GM18498 (cell line): ENCODE measurements at regions not wholly inside any gene's neighbourhood (a gene's known extent, or its start where the extent isn't known, plus 50 kb on each side); places are given as distances from the start of the nearest gene placed in this dataset.
"Not testable (repeated sequence)": the region's sequence is repeated elsewhere in the genome, so short reads cannot be mapped to it uniquely, and the experiment has no call there.

Experiments
- ATAC-seq: cut with Tn5 transposase; IDR thresholded peaks from one replicate; pipeline ENCODE4 v1.9.1; 2021; ENCODE audit warnings: mild to moderate bottlenecking, moderate library complexity; ENCODE audit not compliant: unreplicated experiment

DNA sequence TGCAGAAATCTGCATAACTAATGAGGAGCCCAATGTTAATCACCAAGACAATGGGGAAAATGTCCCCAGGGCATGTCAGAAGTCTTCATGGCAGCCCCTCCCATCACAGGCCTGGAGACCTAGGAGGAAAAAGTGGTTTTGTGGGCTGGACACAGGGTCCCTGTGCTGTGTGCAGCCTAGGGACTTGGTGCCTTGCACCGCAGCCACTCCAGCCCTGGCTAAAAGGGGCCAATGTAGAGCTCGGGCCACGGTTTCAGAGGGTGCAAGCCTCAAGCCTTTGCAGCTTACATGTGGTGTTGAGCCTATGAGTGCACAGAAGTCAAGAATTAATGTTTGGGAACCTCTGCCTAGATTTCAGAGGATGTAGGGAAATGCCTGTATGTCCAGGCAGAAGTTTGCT is 474.3 kb upstream of the ADGRB3 start:
- ATAC-seq: not testable (repeated sequence)

DNA sequence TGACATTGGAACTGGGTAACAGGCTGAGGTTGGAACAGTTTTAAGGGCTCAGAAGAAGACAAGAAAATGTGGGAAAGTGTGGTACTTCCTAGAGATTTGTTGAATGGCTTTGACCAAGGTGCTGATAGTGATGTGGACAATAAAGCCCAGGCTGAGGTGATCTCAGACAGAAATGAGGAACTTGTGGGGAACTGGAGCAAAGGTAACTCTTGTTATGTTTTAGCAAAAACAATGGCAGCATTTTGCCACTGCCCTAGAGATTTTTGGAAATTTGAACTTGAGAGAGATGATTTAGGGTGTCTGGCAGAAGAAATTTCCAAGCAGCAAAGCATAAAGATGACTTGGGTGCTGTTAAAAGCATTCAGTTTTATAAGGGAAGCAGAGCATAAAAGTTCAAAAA is 474.7 kb upstream of the ADGRB3 start:
- no peak for ATAC-seq

DNA sequence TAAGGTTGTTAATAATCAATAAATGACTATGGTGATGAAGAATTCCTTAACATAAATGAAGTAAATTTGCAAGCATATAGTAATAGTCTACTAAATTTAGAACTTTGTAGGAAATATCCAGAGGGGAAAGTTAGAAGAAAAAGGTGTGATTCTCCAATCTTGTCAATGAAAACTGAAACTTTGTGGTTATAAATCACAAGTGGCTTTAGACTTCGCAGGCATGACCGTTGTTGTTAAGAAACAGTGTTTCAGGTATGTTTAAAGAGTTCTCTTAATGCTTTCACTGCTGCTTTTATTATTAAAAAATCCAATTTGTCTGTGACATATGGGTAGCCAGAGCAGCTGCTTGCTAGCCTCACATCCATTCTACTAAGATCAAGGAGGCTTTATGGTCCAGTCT is 475.6 kb upstream of the ADGRB3 start:
- no peak for ATAC-seq

DNA sequence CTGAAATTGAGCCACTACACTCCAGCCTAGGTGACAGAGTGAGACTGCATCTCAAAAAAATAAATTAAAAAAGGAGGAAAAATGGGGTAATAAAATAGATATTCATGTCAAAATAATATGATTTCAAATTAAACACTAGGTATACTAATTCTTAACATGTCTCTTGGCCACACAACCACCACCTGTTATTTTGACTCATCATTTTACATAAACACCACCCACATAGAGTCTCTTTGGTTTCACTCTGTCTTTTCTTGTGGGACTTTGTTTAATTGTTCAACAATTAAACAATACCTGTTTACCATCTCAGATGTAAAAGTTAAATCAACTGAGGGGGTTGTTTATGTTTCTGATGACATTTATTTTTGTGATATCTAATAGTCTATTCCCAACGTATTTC is 476.8 kb upstream of the ADGRB3 start:
- peak; percentile 75 for ATAC-seq

DNA sequence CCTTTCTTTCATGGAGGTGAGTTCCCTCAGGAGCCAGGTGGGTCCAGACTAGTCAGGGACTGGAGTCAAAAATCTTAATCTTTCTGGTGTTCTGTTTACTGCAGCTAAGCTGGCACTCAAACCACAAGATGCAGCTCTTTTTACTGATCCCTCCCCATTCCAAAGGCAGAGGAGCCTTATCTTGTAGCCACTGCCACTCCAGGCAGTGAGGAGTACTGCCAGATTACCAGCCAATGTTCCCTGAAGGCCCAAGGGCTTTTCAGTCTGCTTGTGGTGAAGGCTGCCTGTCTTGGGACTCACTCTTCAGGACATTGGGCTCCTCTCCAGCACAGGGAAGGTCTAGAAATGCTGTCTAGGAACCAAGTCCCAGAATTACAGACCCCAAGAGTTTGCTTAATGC is 490.4 kb upstream of the ADGRB3 start:
- ATAC-seq: no peak

DNA sequence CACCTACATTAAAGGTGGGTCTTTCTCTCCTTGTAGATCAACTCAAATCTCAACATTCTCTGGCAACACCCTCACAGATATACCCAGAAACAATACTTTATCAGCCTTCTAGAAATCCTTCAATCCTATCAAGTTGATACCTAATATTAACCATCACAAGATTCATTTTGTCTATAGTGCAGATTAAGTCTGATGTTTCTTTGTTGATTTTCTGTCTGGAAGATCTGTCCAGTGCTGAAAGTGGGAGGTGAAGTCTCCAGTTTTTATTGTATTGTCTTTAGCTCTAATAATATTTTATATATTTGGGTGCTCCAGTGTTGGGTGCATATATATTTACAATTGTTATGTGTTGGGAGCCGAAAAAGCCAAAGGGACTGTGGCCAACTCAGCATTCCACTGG is 493.9 kb upstream of the ADGRB3 start:
- no peak for ATAC-seq

DNA sequence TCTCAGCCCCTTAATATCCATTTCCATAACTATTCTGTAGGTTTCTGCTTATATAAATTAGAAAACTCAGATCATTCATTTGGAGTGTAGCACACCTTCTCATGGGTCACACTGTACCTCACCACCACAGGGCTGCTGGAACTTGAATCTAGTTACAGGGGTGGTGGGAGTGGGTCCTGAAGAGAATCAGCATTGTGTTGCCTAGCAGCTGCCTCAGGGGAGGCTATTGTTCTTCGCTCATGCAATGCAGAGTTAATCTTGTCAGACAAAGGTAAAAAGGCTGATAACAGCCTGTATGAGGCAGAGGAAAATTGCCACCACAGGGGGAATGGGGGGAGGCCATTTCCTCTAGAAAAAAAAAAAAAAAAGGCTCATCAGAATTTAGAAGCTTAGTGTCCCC is 496.0 kb upstream of the ADGRB3 start:
- no peak for ATAC-seq

DNA sequence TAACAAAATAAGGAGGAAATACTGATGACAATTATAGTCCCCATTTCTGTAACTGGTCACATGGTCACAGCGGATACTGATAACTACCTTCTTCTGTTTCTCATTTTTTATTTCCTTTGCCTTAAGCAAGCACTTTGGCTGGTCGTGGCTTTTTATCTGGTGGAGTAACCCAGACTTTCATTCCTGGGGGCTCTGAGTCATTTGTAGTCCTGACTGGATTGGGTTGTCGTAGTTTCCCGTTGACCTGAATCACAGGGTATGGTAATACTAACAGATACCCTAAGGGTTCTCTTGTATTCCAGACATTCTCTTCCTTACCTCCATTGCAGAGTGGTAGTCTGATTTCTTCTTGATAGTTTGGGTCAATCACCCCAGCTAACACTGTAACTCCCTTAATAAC is 500.3 kb upstream of the ADGRB3 start:
- ATAC-seq: no peak

DNA sequence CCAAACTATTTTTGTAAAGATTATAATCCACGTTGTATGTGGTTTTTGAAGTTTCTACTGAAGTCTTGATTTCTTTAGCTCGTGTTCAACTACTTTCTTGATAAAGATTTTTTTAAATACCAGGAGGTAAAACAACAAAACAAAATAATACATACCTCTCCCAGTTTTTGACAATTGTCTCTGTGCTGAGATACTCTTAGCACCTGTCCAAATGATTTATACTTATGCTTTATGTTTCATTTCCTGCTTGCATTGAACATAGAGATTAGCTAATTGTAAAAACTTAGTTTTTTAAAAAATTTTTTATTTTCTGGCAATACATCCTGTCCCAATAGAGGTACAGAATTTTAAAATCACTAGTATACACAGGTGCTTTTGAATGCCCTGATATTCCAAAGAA is 506.9 kb upstream of the ADGRB3 start:
- no peak for ATAC-seq

DNA sequence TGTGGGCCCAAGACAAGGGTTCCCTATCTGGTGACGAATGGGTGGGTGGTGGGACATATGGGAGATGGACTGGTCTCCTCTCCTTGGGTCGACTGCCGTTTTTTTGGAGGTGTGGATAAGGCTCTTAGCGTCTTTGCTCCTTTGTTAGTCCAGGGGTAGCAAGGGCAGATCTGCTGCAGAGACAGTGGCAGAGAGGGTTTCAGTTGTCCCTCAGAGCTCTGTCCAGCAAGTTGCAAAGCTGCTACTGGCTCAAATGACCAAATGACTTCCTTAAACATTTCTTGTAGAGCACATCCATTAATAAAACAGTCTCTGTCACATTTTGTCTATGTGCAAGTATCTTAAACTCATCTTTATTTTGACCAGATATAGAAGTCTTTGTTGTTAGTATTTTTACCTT is 508.0 kb upstream of the ADGRB3 start:
- ATAC-seq: no peak

DNA sequence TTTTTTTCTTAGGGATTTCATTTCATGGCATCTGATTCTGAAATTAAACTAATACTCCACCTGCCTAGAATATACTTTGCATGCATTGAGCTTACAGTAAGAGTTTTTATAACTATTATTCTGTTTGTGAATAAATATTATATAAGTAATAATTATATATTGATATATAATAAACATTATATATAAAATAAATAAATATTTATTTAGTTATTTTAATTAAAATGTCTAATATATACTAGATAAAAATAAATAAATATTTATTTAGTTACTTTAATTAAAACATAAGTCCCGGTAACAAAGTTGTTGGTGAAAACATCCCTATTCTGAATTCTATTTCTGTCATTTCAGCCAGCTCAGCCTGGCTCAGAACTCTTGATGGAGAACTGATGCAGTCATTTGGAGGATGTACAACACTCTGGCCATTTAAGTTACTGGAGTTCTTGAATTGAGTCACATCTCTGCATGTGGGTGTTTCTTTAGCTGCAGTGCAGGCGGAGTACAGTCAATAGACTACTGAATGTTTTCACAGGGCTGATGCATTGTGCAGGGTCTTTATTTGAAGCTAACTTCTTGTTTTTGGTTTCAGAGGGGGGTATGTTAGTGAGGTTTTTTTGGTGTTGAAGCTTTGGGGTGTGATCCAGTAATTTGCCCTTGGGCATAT is 508.9 kb upstream of the ADGRB3 start:
- peak; percentile 86 for ATAC-seq

DNA sequence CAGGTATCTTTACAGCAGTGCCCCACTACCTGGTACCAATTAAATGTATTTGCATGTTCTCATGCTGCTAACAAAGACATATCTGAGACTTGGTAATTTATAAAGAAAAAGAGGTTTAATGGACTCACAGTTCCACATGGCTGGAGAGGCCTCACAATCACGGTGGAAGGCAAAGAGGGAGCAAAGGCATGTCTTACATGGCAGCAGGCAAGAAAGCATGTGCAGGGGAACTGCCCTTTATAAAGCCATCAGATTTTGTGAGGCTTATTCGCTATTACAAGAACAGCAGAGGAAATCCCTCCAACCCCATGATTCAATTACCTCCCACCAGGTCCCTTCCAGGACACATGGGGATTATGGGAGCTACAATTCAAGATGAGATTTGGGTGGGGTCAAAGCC is 512.1 kb upstream of the ADGRB3 start:
- ATAC-seq: not testable (repeated sequence)

DNA sequence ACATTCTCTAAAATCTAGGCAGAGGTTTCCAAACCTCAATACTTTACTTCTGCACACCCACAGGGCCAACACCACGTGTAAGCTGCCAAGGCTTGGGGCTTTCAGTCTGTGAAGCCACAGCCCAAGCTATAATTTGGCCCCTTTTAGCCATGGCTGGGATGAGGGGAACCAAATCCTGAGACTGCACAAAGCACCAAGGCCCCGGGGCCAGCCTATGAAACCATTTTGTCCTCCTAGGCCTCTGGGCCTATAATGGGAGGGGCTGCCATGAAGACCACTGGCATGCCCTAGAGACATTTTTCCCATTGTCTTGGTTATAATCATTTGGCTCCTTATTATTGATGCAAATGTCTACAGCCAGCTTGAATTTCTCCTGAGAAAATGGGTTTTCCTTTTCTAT is 513.0 kb upstream of the ADGRB3 start:
- no peak for ATAC-seq

DNA sequence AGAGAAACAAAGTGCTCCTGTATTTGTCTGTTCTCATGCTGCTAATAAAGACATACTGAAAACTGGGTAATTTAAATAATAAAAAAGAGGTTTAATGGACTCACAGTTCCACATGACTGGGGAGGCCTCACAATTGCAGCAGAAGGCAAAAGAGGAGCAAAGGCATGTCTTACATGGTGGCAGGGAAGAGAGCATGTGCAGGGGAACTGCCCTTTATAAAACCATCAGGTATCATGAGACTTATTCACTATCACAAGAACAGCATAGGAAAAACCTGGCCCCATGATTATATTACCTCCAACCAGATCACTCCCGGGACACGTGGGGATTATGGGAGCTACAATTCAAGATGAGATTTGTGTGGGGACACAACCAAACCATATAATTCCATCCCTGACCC is 514.1 kb upstream of the ADGRB3 start:
- ATAC-seq: not testable (repeated sequence)

DNA sequence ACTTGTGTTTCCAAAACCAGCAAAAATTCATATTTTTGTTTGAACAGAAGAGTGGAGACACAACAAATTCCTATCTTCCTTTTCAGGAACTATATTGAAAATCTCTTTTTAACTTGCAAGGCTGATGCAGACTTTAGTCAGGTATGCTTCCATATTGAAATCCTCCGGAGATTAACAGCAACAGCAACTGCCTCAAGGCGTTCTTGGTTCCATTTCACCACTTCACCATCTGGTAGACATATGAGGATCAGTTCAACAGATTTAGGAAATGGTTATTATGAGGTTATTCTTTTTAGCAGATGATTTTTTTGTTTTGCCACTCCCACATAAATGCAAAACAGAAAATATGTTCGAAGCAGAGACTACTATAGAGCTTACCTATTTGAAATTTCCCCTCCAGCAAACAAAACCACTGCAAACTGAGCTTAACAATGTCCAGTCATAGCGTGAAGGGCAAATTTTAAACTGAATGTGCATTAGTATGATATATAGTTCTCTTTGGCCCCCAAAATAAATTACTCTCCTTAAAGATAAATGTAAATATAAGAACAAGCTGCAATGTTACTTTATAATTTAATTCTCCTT is 520.5 kb upstream of the ADGRB3 start:
- no peak for ATAC-seq

DNA sequence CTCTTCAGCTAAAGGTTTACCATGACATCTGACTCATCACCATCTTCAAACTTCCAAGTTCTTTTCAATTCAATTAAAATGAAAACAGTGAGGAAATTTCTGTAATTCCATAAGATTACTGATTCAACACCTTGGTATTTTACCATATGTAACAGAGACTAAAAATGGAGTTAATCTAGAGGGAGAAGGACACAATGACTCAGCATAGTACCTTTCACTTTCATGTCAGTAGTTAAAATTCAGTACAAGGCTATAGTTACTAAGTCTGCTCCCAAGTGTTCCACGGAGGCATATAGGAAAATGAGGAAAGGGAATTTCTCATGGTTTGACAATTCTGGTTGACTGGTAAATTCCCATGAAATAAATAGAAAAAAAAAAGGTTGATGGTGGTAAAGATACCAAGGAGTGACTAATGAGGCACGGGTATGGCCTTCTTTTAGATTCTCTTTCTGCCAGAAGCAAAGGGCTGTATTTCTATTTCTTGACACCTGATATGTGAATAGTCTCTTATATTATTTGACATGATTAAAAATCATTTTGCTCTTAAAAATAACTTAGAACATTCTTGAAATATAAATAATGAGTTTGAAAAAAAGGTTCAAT is 526.7 kb upstream of the ADGRB3 start:
- ATAC-seq: peak; percentile 84

DNA sequence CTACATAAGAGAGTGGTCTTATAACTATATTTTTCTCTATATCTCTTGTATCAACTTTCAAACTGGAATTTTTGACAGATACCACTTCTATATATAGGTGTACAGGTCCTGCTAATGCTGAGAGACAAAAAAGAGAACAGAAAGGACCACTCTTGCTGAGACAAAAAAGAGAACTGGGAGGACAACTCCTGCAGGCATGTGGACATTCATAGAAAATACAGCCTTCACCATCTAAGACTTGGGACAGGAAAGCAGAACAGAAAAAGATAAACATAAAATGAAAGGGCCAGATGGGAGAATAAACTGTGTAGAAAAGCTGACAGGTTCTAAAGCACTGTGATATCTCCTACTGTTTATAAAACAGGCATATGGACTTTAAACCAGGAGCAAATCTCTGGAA is 541.0 kb upstream of the ADGRB3 start:
- ATAC-seq: peak; percentile 93

DNA sequence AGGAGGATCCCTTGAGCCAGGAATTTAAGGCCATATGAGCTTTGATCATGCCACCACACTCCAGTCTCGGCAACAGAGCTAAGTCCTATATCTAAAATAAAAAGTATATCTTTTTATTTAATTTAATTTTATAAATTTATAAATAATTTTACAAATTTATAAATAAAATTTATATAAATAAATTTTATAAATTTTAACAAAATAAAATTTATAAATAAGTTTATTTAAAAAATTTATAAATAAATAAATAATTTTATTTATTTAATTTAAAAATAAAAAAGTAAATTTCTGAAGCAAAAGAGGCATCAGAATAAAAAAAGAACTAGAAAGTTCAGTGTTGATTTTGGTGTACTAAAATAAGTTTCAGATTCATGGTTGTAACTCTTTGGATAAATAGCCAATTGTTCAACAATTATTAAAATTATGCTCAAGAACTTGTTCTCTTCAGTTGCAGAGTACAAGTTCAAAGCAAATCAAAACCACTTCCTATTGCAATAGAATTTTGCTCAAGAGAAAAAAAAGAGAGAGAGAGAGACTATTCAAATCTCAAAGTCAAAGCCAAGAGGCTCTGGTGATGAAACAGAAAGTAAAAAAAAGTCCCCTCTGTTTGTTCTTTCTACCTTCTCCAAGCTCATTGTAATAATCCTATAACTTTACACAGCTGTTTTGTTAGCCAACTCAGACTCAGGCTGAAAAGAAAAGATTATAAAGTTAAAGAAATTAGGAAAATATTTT is 547.5 kb upstream of the ADGRB3 start:
- peak; percentile 90 for ATAC-seq

DNA sequence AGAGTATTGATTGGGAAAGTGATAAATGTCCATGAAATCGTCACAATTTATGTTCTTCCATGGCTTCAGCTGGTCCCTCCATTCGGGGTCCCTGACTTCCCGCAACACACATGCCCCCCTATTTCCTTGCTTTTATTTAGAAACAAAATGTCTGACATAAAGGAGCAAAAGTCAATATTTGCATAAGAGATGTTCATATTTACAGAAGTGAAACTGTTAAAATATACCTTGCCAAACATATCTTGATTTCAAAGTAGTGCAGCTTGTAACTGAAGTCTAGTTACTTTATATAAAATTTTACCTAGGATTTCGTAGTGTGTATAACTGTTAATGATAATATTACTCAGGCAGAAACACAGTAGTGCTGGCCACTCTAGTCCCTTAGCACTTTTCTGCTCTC is 548.9 kb upstream of the ADGRB3 start:
- ATAC-seq: peak; percentile 43

DNA sequence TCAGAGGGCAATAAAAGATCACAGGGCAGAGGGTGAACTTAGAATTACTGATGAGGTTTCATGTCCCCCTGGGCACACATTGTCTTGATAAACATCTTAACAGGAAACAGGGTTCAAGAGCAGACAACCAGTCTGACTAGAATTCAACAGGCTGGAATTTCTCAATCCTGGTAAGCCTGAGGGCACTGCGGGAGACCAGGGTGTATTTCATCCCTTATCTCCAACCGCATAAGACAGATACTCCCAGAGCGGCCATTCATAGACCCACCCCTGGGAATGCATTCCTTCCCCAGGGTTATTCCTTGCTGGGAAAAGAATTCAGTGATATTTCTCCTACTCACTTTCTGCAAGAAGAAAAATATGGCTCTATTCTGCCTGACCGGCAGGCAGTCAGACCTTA is 549.5 kb upstream of the ADGRB3 start:
- ATAC-seq: not testable (repeated sequence)

DNA sequence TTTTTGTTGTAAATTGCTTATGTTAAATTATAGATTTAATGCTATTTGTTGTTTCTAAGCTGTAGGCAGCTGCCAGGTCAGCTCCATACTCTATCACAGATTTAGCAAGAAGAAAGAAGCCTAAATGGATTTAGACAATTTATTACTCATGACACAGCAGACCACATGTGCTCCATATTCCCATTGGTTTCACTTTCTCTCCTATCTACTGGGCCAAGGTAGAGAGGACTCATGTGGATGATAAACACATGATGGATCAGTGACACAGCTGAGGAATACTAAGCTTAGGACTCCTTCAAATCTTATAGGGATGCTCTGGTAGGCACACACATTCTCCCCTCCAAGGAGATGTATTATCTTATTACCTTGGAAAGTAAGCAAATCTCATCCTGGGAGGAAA is 553.0 kb upstream of the ADGRB3 start:
- no peak for ATAC-seq

DNA sequence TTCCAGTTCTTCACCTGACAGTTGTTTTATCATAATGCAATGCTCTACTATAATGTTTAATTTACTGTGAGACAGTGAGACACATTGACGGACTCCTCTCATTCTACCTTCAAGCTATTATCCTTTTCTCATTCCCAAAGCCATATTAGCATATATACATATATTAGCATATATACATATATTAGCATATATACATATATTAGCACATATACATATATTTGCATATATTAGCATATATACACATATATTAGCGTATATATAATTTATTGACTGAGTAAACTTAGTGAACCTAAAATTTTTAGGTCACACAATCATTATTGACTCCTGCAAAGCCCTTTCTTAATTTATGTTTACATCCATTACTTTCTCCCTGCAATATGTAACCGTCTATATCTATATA is 555.0 kb upstream of the ADGRB3 start:
- ATAC-seq: no peak
